ENCODE measurements at regions not wholly inside any gene's neighbourhood (a gene's known extent, or its start where the extent isn't known, plus 50 kb on each side); places are given as distances from the start of the nearest gene placed in this dataset.
A peak's percentile ranks its signal among the peaks of the same experiment; 100 is the strongest.

GRCh38 chr3:106765342-106765741 is 611.9 kb upstream of the CCDC54 start:
- Histone ChIP-seq H3K27ac (no peak overlapping the region), H3K36me3 (no peaks in the 10 kb centered on the region), H3K4me3 (ENCODE audit: low read depth, low read length) (no peak overlapping the region), H3K27me3 (ENCODE audit: insufficient read depth, low read depth, severe bottlenecking) (no peaks in the 10 kb centered on the region), H3K9me3 (ENCODE audit: severe bottlenecking) (peaks cover 4% of the 10 kb centered on the region)
- no peak for TF ChIP-seq CTCF (IDR thresholded peaks at IDR 0.05; ENCODE audit: low read depth, low read length)
- no peak for DNase-seq

DNA sequence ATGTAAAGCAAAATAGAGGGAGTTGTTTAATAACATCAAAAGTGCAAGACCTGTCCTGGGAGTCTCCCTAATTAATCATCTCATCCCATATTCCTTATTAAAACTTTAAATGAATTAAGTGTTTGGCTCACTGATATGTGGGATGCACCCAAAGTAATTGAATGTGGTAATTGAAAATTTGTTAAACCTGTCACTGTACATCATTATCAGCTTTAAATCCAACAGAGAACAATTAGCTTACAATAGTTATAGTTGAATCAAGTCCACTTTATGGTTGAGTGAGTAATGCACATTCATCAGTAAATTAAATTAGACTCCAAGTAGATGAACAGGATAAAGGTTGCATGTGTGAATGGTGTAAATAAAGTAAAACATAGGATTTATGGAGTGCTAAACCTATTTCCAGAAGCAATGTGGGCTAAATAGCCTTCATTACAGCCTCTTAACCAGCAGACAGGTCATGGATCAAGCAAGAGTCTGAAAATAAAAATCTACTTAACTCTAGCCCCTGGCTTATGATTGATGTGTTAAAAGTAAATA is 608.2 kb upstream of the CCDC54 start:
- Histone ChIP-seq H3K9me3 (ENCODE audit: severe bottlenecking) (peaks cover 4% of the 10 kb centered on the region), H3K27me3 (ENCODE audit: insufficient read depth, low read depth, severe bottlenecking) (no peaks in the 10 kb centered on the region), H3K27ac (peak overlapping the region; percentile 27; the same call in 1 of the 2 replicates), H3K36me3 (no peaks in the 10 kb centered on the region), H3K4me3 (ENCODE audit: low read depth, low read length) (no peak overlapping the region)
- no peak for DNase-seq
- TF ChIP-seq CTCF (IDR thresholded peaks at IDR 0.05; ENCODE audit: low read depth, low read length) = no peak

DNA sequence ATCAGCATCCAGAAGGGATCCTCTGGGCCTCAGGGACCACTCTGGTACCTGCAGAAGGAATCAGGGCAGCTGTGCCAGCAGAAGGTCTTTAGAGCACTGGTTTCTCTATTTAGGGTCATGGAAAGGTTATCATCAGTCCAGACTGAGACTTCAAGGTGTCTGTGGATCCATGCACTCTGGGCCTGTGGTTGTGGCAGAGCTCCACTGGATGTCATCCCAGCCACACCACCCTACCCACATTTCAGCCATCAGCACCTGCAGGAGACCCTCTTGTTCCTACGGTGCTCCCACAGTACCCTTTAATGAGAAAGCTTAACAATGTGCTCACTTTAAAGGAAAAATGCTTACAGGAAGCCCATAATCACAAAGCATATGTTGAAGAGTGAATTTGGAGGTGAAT is 603.4 kb upstream of the CCDC54 start:
- no peak overlapping the region for H3K27ac ChIP-seq
- TF ChIP-seq CTCF (IDR thresholded peaks at IDR 0.05; ENCODE audit: low read depth, low read length) = no peak
- no peaks in the 10 kb centered on the region for H3K9me3 ChIP-seq (ENCODE audit: severe bottlenecking)
- no peaks in the 10 kb centered on the region for H3K27me3 ChIP-seq (ENCODE audit: insufficient read depth, low read depth, severe bottlenecking)
- no peaks in the 10 kb centered on the region for H3K36me3 ChIP-seq
- H3K4me3 ChIP-seq (ENCODE audit: low read depth, low read length) = no peak overlapping the region
- no peak for DNase-seq

GRCh38 chr3:106783231-106783630 is 594.0 kb upstream of the CCDC54 start:
- Histone ChIP-seq H3K4me3 (ENCODE audit: low read depth, low read length) (no peak overlapping the region), H3K27me3 (ENCODE audit: insufficient read depth, low read depth, severe bottlenecking) (no peaks in the 10 kb centered on the region), H3K36me3 (no peaks in the 10 kb centered on the region), H3K9me3 (ENCODE audit: severe bottlenecking) (no peaks in the 10 kb centered on the region), H3K27ac (no peak overlapping the region)
- no peak for TF ChIP-seq CTCF (IDR thresholded peaks at IDR 0.05; ENCODE audit: low read depth, low read length)
- DNase-seq = no peak

DNA sequence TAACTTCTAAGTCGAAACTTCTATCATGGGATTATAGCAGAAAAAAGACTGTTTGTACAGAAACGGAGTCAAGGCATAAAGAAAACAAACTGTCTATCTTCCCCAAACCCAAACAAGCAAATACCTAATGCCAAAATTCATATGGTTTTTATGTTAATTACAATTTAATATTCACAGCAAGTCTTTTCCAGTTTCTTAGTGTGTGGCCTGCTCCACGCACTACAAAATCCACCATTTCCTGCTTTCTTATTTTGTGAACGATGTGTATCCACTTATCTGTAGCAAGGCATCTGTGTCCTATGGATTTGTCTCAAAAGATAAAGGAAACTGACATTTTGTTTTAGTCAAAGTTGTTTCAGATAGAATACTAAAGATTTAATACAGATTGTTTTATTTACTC is 588.0 kb upstream of the CCDC54 start:
- Histone ChIP-seq H3K27ac (no peak overlapping the region), H3K4me3 (ENCODE audit: low read depth, low read length) (no peak overlapping the region), H3K27me3 (ENCODE audit: insufficient read depth, low read depth, severe bottlenecking) (no peaks in the 10 kb centered on the region), H3K36me3 (no peaks in the 10 kb centered on the region), H3K9me3 (ENCODE audit: severe bottlenecking) (no peaks in the 10 kb centered on the region)
- TF ChIP-seq CTCF (IDR thresholded peaks at IDR 0.05; ENCODE audit: low read depth, low read length) = no peak
- DNase-seq = no peak

DNA sequence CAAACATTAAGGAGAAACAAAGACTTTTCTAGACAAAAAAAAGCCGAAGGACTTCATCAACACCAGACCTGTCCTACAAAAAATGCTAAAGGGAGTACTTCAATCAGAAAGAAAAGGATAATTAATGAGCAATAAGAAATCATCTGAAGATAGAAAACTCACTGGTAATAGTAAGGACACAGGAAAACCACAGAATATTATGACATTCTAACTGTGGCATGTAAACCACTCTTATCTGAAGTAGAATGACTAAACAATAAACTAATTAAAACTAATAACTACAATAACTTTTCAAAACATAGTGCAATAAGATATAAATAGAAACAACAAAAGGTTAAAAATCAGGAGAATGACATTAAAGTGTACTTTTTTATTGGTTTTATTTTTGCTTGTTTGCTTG is 584.5 kb upstream of the CCDC54 start:
- Histone ChIP-seq H3K9me3 (ENCODE audit: severe bottlenecking) (no peaks in the 10 kb centered on the region), H3K4me3 (ENCODE audit: low read depth, low read length) (no peak overlapping the region)
- no peak for TF ChIP-seq CTCF (IDR thresholded peaks at IDR 0.05; ENCODE audit: low read depth, low read length)

More for the DNA sequence above, 584.5 kb upstream of the CCDC54 start:
- no peaks in the 10 kb centered on the region for H3K27me3 ChIP-seq (ENCODE audit: insufficient read depth, low read depth, severe bottlenecking)
- DNase-seq = no peak
- H3K27ac ChIP-seq = no peak overlapping the region
- H3K36me3 ChIP-seq = no peaks in the 10 kb centered on the region
